Naive B cell (primary cell): ENCODE measurements at regions not wholly inside any gene's neighbourhood (a gene's known extent, or its start where the extent isn't known, plus 50 kb on each side); places are given as distances from the start of the nearest gene placed in this dataset.

ENCODE experiments used
- ATAC-seq, 2 donors: fragments of 150-1000 bp; cut with Tn5 transposase; 2 replicates each; pipeline ENCODE4 v1.10.0; 2021; ENCODE audit warnings: low read depth in 2 of 2, mild to moderate bottlenecking in 2 of 2, moderate library complexity in 2 of 2
- DNase-seq: peaks from one replicate; pipeline ENCODE4 v3.0.0; 2022
- H3K27ac Mint-ChIP-seq, 6 donors: one replicate each; pipeline ENCODE4 v1.8.0; 2020 to 2022; ENCODE audit warnings: mild to moderate bottlenecking in 6 of 6, mixed read lengths in 6 of 6, moderate library complexity in 5 of 6, inconsistent platforms in 2 of 6
- H3K27me3 Mint-ChIP-seq, 3 donors: one replicate each; pipeline ENCODE4 v1.8.0; 2021 to 2022; ENCODE audit warnings: mixed read lengths in 3 of 3, mild to moderate bottlenecking in 1 of 3
- H3K36me3 Mint-ChIP-seq, 2 donors: one replicate each; pipeline ENCODE4 v1.8.0; 2020 to 2022; ENCODE audit warnings: mixed read lengths in 2 of 2, inconsistent platforms in 1 of 2, mild to moderate bottlenecking in 1 of 2
- H3K4me1 Mint-ChIP-seq, 3 donors: one replicate each; pipeline ENCODE4 v1.8.0; 2020 to 2022; ENCODE audit warnings: mixed read lengths in 3 of 3, inconsistent platforms in 1 of 3, mild to moderate bottlenecking in 1 of 3, moderate library complexity in 1 of 3
- H3K4me3 Mint-ChIP-seq, 8 donors: one replicate each; pipeline ENCODE4 v1.8.0; 2020 to 2022; ENCODE audit warnings: mild to moderate bottlenecking in 8 of 8, mixed read lengths in 8 of 8, moderate library complexity in 8 of 8, inconsistent platforms in 2 of 8
- H3K9me3 Mint-ChIP-seq, 7 donors: one replicate each; pipeline ENCODE4 v1.8.0; 2020 to 2022; ENCODE audit warnings: mixed read lengths in 7 of 7, mild to moderate bottlenecking in 5 of 7, inconsistent platforms in 2 of 7, moderate library complexity in 1 of 7

DNA sequence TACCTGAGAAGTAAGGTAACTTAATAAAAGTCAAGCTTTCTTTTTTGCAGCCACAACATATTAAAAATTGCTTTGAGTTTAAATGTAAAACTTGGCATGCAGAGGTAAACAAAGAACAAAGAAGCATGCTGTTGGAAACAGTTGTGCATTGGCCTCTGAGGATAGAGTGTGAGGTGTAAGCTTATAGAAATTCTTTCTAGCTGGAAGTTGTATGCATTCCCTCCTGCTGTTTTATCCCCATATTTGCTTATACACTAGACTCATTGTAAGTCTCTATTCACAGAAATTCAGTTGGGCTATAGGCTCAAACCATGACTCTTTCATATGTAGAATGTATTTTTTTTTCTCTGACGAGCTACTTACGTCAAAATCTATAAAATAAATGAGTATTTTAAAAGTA, 316.3 kb downstream of the SLC6A15 start:
- H3K4me1 Mint-ChIP-seq, result no peaks in the 10 kb centered on the region
- H3K27ac Mint-ChIP-seq, result no peak overlapping the region
- no peak for ATAC-seq
- no peak for DNase-seq
- peaks cover 0 to 9% (median 0%) of the 10 kb centered on the region in 7 donors for H3K9me3 Mint-ChIP-seq
- H3K27me3 Mint-ChIP-seq, result no peaks in the 10 kb centered on the region
- H3K4me3 Mint-ChIP-seq, result no peak overlapping the region
- no peaks in the 10 kb centered on the region for H3K36me3 Mint-ChIP-seq

- H3K4me3 Mint-ChIP-seq, result no peak overlapping the region
- no peak for ATAC-seq
- H3K27me3 Mint-ChIP-seq, result no peaks in the 10 kb centered on the region
- DNase-seq, result no peak
- H3K36me3 Mint-ChIP-seq, result no peaks in the 10 kb centered on the region
- H3K9me3 Mint-ChIP-seq, result peaks cover 0 to 9% (median 0%) of the 10 kb centered on the region in 7 donors
- H3K4me1 Mint-ChIP-seq, result no peaks in the 10 kb centered on the region
- no peak overlapping the region for H3K27ac Mint-ChIP-seq
Measured at GRCh38 chr12:84594157-84594556, 318.4 kb downstream of the SLC6A15 start.

GRCh38 chr12:84585776-84586395, 326.7 kb downstream of the SLC6A15 start:
- peaks cover 0 to 2% (median 0%) of the 10 kb centered on the region in 7 donors for H3K9me3 Mint-ChIP-seq
- no peak overlapping the region for H3K4me3 Mint-ChIP-seq
- no peaks in the 10 kb centered on the region for H3K36me3 Mint-ChIP-seq
- H3K4me1 Mint-ChIP-seq, result no peaks in the 10 kb centered on the region
- H3K27ac Mint-ChIP-seq, result no peak overlapping the region
- ATAC-seq (no peak), DNase-seq (no peak)
- H3K27me3 Mint-ChIP-seq, result no peaks in the 10 kb centered on the region

- ATAC-seq, result no peak
Measured at GRCh38 chr12:84572196-84572595, 340.4 kb downstream of the SLC6A15 start.

DNA sequence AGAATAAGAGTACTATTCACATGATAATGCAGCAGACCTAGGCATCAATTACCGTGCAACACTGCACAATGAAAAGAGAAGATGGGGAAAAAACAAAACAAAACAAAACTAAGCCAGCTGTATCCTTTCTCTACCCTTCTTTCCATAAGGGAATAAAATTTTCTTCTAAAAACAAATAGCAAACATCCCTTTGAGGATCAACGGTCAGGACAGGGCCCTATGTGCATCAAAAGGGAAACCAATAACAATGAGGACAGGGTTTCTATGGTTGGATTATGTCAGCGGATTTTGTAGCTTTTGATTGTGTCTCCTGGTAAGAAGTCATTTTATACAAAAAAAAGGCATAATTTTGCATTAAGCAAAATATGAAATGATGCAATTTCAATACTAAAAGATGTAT, 350.3 kb downstream of the SLC6A15 start:
- Mint-ChIP-seq H3K27ac (no peak overlapping the region), H3K4me1 (no peaks in the 10 kb centered on the region), H3K9me3 (peaks cover 0 to 12% (median 2%) of the 10 kb centered on the region in 7 donors), H3K4me3 (no peak overlapping the region), H3K27me3 (no peaks in the 10 kb centered on the region), H3K36me3 (no peaks in the 10 kb centered on the region)
- ATAC-seq, result no peak
- no peak for DNase-seq

More at GRCh38 chr12:84572196-84572595, 340.4 kb downstream of the SLC6A15 start:
- H3K36me3 Mint-ChIP-seq, result no peaks in the 10 kb centered on the region
- no peaks in the 10 kb centered on the region for H3K4me1 Mint-ChIP-seq
- H3K27me3 Mint-ChIP-seq, result no peaks in the 10 kb centered on the region
- peaks cover 0 to 11% (median 5%) of the 10 kb centered on the region in 7 donors for H3K9me3 Mint-ChIP-seq
- H3K4me3 Mint-ChIP-seq, result no peak overlapping the region
- H3K27ac Mint-ChIP-seq, result no peak overlapping the region
- DNase-seq, result no peak

GRCh38 chr12:84561351-84561750, 351.2 kb downstream of the SLC6A15 start:
- Mint-ChIP-seq H3K4me1 (no peaks in the 10 kb centered on the region), H3K27me3 (no peaks in the 10 kb centered on the region), H3K27ac (no peak overlapping the region), H3K4me3 (no peak overlapping the region), H3K9me3 (peaks cover 0 to 4% (median 0%) of the 10 kb centered on the region in 7 donors), H3K36me3 (no peaks in the 10 kb centered on the region)
- no peak for DNase-seq
- no peak for ATAC-seq

DNA sequence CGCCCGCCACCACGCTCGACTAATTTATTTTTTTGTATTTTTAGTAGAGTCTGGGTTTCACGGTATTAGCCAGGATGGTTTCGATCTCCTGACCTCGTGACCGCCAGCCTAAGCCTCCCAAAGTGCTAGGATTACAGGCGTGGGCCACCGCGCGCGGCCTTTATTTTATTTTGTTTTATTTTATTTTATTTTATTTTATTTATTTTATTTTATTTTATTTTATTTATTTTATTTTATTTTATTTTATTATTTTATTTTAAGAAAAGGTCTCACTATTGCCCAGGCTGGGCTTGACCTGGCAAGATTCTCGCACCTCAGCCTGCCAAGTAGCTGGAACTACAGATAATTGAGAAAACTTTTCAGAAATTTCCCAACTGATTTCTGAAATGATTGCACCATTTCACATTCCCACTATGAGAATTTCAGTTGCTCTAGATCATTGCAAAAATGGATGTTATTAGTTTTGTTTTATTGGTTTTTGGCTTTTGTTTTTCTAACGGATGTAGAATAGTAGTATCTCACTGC, 358.3 kb downstream of the SLC6A15 start:
- H3K27me3 Mint-ChIP-seq, result no peaks in the 10 kb centered on the region
- no peaks in the 10 kb centered on the region for H3K4me1 Mint-ChIP-seq
- no peak for DNase-seq
- peaks cover 0 to 2% (median 0%) of the 10 kb centered on the region in 7 donors for H3K9me3 Mint-ChIP-seq
- ATAC-seq, result no peak
- H3K36me3 Mint-ChIP-seq, result no peaks in the 10 kb centered on the region
- H3K4me3 Mint-ChIP-seq, result no peak overlapping the region
- no peak overlapping the region for H3K27ac Mint-ChIP-seq

- DNase-seq (no peak), ATAC-seq (no peak)
- peaks cover 0 to 2% (median 0%) of the 10 kb centered on the region in 7 donors for H3K9me3 Mint-ChIP-seq
- no peaks in the 10 kb centered on the region for H3K27me3 Mint-ChIP-seq
- H3K4me3 Mint-ChIP-seq, result no peak overlapping the region
- H3K27ac Mint-ChIP-seq, result no peak overlapping the region
- no peaks in the 10 kb centered on the region for H3K4me1 Mint-ChIP-seq
- no peaks in the 10 kb centered on the region for H3K36me3 Mint-ChIP-seq
Measured at GRCh38 chr12:84553331-84554117, 359.1 kb downstream of the SLC6A15 start.

- Mint-ChIP-seq H3K4me1 (no peaks in the 10 kb centered on the region), H3K36me3 (no peaks in the 10 kb centered on the region), H3K27me3 (no peaks in the 10 kb centered on the region), H3K9me3 (peaks cover 0 to 4% (median 0%) of the 10 kb centered on the region in 7 donors), H3K4me3 (no peak overlapping the region), H3K27ac (no peak overlapping the region)
- ATAC-seq (no peak), DNase-seq (no peak)
Measured at GRCh38 chr12:84551373-84551772, 361.2 kb downstream of the SLC6A15 start.

GRCh38 chr12:84550518-84550917, 362.1 kb downstream of the SLC6A15 start:
- H3K27ac Mint-ChIP-seq, result no peak overlapping the region
- H3K36me3 Mint-ChIP-seq, result no peaks in the 10 kb centered on the region
- peaks cover 0 to 4% (median 0%) of the 10 kb centered on the region in 7 donors for H3K9me3 Mint-ChIP-seq
- ATAC-seq (no peak), DNase-seq (no peak)
- no peak overlapping the region for H3K4me3 Mint-ChIP-seq
- H3K27me3 Mint-ChIP-seq, result no peaks in the 10 kb centered on the region
- no peaks in the 10 kb centered on the region for H3K4me1 Mint-ChIP-seq

GRCh38 chr12:84542289-84542688, 370.3 kb downstream of the SLC6A15 start:
- Mint-ChIP-seq H3K9me3 (peaks cover 0 to 10% (median 2%) of the 10 kb centered on the region in 7 donors), H3K27me3 (no peaks in the 10 kb centered on the region), H3K4me1 (no peaks in the 10 kb centered on the region), H3K4me3 (no peak overlapping the region), H3K36me3 (no peaks in the 10 kb centered on the region), H3K27ac (no peak overlapping the region)
- DNase-seq (no peak), ATAC-seq (no peak)

DNA sequence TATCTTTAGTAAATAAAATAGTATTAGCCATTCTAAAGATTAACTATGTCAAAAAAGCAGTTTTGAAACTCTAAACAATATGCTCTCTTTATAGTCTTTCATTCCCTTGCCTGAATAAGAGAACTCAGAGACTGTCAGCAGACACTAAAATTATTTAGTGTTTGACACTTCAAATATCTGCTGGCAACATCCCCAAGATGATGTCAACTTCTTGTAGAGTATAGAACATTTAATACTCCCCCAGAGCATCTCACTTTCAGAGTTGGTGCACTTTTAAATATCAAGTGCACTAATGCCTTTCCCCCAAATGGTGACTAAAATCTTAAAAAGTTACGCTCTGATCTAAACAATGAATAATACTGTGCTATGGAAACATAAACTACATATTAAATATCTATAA, 374.9 kb downstream of the SLC6A15 start:
- H3K4me1 Mint-ChIP-seq, result no peaks in the 10 kb centered on the region
- H3K27ac Mint-ChIP-seq, result no peak overlapping the region
- peaks cover 0 to 4% (median 0%) of the 10 kb centered on the region in 7 donors for H3K9me3 Mint-ChIP-seq
- ATAC-seq (no peak), DNase-seq (no peak)
- H3K4me3 Mint-ChIP-seq, result no peak overlapping the region
- no peaks in the 10 kb centered on the region for H3K27me3 Mint-ChIP-seq
- H3K36me3 Mint-ChIP-seq, result no peaks in the 10 kb centered on the region

- Mint-ChIP-seq H3K9me3 (peaks cover 0 to 7% (median 0%) of the 10 kb centered on the region in 7 donors), H3K27me3 (no peaks in the 10 kb centered on the region), H3K36me3 (no peaks in the 10 kb centered on the region), H3K27ac (no peak overlapping the region), H3K4me1 (peaks cover 0 to 2% (median 0%) of the 10 kb centered on the region in 3 donors), H3K4me3 (no peak overlapping the region)
- DNase-seq (no peak), ATAC-seq (no peak)
Measured at GRCh38 chr12:84512751-84513150, 399.8 kb downstream of the SLC6A15 start.

- Mint-ChIP-seq H3K9me3 (peaks cover 0 to 7% (median 0%) of the 10 kb centered on the region in 7 donors), H3K4me1 (peaks cover 0 to 2% (median 0%) of the 10 kb centered on the region in 3 donors), H3K27ac (no peak overlapping the region), H3K36me3 (no peaks in the 10 kb centered on the region), H3K27me3 (no peaks in the 10 kb centered on the region), H3K4me3 (no peak overlapping the region)
- ATAC-seq, result no peak
- DNase-seq, result no peak
Measured at GRCh38 chr12:84508851-84509260, 403.7 kb downstream of the SLC6A15 start.
